Fibroblast of villous mesenchyme (primary cell): ENCODE measurements at regions not wholly inside any gene's neighbourhood (a gene's known extent, or its start where the extent isn't known, plus 50 kb on each side); places are given as distances from the start of the nearest gene placed in this dataset.

ENCODE experiments used
- DNase-seq: peaks from one replicate; pipeline ENCODE4 v3.0.0-alpha.2; 2010; ENCODE audit warnings: low read depth
- H3K4me3 ChIP-seq: 2 replicates; pipeline ENCODE4 v1.5.1; 2011; ENCODE audit warnings: low read depth, mild to moderate bottlenecking, low read length
- TF ChIP-seq, protein P1 (sequence below): IDR thresholded peaks from 2 replicates; pipeline ENCODE4 v1.5.1; 2012; ENCODE audit warnings: low read depth, mild to moderate bottlenecking, low read length; ENCODE audit not compliant: insufficient read depth

DNA sequence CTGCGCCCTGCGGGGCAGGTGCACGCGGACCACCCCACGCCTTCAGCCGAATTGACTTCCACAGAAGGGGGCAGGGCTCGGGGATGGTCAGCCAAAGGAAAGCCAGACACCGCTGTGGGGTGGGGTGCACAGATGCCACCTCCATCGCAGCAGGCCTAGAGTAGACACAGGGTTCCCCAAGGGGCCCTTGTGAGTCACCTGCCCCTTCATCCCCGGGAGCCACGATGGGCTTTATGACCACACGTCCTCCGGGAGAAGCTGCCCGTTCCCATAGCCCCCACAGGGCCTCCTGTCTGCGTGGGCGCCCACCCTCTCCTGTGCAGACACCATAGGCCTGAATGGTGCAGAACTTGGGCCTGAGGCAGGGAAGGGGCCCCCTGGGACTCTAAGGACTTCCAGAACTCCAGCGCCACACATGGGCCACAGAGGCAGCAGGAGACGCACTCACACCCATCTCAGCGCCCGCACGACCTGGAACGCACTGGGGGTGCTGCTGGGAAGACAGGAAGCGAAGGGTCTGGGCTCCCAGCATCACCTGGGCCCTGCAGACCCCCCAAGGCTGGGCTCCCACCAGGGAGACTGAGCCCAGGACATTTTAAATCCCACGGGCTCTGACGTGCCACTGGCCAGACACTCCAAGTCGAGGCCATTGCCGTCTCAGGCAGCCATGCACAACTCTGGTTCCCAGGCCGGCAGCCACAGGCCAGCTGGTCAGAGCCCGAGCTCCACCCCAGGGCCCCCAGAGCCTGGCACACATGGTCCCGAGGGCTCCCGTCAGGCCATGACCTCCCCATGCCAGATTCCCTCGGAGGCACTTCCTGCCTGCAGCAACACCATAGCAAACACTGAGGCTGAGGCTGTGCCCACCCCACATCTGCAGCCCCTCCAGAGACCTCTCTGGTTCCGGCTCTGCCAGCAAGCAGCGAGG, 134.2 kb downstream of the DLL1 start:
- TF ChIP-seq, protein P1, sequence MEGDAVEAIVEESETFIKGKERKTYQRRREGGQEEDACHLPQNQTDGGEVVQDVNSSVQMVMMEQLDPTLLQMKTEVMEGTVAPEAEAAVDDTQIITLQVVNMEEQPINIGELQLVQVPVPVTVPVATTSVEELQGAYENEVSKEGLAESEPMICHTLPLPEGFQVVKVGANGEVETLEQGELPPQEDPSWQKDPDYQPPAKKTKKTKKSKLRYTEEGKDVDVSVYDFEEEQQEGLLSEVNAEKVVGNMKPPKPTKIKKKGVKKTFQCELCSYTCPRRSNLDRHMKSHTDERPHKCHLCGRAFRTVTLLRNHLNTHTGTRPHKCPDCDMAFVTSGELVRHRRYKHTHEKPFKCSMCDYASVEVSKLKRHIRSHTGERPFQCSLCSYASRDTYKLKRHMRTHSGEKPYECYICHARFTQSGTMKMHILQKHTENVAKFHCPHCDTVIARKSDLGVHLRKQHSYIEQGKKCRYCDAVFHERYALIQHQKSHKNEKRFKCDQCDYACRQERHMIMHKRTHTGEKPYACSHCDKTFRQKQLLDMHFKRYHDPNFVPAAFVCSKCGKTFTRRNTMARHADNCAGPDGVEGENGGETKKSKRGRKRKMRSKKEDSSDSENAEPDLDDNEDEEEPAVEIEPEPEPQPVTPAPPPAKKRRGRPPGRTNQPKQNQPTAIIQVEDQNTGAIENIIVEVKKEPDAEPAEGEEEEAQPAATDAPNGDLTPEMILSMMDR, result no peak
- no peak for DNase-seq
- H3K4me3 ChIP-seq, result no peak overlapping the region

DNA sequence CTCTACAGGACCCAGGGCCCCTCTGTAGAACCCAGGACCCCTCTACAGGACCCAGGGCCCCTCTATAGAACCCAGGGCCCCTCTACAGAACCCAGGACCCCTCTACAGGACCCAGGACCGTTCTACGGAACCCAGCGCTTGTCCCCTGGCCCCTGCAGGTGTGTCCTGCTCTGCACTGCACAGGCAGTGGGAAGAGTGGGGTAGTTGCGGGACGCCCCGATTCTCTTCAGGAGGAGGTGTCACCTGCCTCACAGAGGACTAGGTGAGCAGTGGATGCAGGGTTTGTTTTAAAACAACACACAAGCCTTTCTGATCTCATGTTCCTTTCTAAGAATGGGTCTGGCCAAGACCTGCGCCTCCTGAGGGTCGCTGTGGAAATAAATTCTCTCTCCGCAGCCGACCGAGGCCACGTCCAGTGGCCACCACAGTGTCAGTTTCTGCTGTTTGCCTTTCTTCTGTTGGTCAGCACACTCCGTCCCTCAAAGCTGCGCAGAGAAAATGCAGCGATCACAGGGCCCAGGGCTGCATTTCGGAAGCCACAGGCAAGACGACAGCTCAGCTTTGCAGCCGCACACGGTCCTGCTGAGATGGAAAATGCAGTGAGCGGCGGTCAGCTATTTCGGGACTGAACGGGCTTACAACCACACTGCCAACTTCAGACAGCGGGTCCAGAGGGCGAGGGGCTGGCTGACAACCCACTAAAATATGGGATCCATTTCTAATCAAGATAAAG, 135.2 kb downstream of the DLL1 start:
- DNase-seq, result no peak
- TF ChIP-seq, protein P1, result no peak
- H3K4me3 ChIP-seq, result no peak overlapping the region

DNA sequence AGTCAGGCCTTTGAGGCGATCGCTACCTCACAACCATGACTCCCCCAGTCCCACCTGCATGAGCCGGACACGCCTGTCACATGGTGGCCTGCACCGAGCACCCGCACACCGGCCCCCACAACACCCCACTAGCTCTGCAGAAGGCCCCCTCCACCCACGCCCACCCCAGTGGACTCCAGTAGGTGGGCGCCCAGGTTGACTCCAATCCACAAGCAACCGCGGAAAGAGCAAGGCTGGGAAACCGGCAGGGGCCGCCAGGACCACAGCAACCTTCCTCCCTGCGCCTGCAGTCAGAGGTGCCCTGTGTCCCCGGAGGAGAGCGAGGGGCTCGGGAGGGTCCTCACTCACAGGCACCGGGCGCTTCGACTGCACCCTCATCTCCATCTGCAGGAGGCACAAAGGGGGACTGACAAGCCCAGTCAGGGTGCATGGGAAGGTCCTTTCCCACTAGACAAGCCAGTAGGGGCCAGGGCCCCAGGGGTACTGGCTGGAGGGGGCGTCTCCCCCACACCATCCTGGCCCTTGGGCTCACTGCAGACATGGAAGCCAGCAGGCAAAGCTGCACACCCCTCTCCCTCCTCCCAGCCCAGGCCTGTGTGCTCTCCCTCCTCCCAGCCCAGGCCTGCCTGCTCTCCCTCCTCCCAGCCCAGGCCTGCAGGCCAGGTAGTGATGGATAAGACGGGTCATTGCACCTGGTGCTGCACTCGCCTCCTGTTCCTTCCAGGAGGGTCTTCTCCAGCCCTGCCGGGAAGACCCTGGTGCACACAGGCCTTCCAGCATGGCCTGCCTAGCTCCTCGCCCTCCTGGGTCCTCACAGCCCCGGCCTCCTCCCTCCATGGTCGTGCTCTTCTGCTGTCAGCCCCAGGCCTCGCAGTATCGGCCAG, 137.2 kb downstream of the DLL1 start:
- TF ChIP-seq, protein P1, result no peak
- DNase-seq, result no peak
- no peak overlapping the region for H3K4me3 ChIP-seq

DNA sequence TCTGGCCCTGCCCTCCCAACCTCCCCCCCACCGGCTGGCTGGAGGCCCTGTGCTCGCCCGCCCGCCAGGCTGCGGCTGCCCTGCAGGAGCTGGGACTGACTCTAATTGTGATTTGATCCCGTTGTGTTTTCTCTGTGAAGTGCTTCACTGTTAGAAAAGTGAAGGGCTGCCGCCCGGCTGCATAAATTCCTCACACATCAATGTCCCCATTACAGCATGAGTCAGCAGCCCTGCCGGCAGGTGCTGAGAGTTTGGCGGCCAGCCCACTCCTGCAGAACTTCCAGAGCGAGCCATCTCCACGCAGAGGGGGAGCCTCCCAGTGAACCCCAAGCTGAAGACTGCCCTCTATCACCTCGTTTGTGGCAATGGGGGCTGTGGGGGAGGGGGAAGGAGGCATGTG, 137.9 kb downstream of the DLL1 start:
- H3K4me3 ChIP-seq, result no peak overlapping the region
- DNase-seq, result peak; percentile 13
- TF ChIP-seq, protein P1, result no peak

DNA sequence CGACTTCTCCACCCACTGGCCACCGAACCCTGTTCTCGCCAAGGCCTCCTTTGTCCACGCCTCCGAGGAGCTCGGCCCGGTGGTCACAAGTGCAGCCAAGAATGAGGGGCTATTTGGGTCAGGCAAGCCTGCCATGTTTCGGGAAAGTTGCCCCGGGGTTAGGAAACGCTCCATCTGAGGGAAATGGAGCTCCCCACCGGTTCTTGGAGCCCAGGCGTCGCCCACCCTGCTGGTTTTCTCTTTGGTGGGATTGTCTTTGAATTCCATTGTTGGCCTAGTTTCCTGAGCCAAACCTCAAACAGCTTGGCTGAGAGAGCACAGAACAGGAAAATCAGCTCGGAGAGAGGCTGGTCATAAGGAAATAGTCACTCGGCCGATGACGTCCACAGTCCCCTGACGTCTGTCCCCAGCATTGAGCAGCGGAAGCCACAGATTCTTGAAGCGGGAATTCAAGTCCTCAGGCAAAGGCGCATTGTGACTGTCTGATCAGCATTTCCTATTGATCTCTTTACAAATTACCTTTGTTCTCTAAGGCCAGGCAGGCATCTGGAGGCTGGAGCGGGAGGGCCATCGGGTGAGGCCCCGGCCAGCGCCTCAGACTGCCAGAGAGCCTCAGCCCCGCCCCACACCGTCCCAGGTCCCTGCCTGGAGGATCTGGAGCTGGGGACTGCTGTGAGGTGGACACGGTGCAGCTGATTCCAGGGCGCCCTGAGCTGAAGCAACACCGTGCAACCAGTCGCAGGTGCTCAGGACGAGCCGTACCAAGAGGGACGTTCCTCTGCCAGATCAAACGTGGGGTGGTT, 138.6 kb downstream of the DLL1 start:
- TF ChIP-seq, protein P1, result no peak
- no peak for DNase-seq
- H3K4me3 ChIP-seq, result no peak overlapping the region

DNA sequence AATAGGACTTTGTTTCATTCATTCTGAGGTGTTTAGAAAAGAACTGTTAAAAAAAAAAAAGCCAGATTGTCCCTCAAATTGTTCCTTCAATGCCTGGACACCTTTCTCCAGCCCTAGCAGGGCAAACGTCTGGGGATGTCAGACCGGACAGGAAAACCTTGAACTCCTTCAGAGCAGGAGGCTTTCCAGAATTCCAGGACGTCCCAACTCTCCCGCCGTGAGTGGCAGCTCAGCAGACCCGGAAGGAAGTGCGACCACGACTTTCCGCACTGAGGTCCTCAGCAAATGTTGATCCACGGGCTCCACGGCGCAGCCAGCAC, 139.1 kb downstream of the DLL1 start:
- DNase-seq, result no peak
- H3K4me3 ChIP-seq, result no peak overlapping the region
- TF ChIP-seq, protein P1, result no peak
